Esophagus squamous epithelium (tissue), 5 donors: ENCODE measurements at regions not wholly inside any gene's neighbourhood (a gene's known extent, or its start where the extent isn't known, plus 50 kb on each side); places are given as distances from the start of the nearest gene placed in this dataset.
A peak's percentile ranks its signal among the peaks of the same experiment; 100 is the strongest.

Experiments used
- DNase-seq: peaks from one replicate; lab custom pipeline; 2025; lab: John Stamatoyannopoulos, UW
- H3K27ac ChIP-seq, 4 donors: fragments of 200-600 bp; sonication (generic); one replicate each; pipeline ENCODE4 v1.5.1; 2016 to 2019; ENCODE audit warnings: mild to moderate bottlenecking in 1 of 4
- H3K27me3 ChIP-seq, 4 donors: fragments of 200-600 bp; sonication (generic); 1 replicate in 3 of 4; 2 replicates in 1 of 4; pipeline versions ENCODE4 v1.5.1 to v1.6.0; 2017 to 2021; ENCODE audit warnings: antibody characterized with exemption in 1 of 4
- H3K36me3 ChIP-seq, 3 donors: fragments of 200-600 bp; sonication (generic); one replicate each; pipeline ENCODE4 v1.5.1; 2016 to 2019
- H3K4me1 ChIP-seq, 3 donors: fragments of 200-600 bp; sonication (generic); one replicate each; pipeline ENCODE4 v1.5.1; 2017 to 2019
- H3K4me3 ChIP-seq, 4 donors: fragments of 200-600 bp; sonication (generic); 1 replicate in 3 of 4; 2 replicates in 1 of 4; pipeline ENCODE4 v1.5.1; 2016 to 2019; ENCODE audit warnings: mild to moderate bottlenecking in 2 of 4, moderate library complexity in 1 of 4
- H3K9me3 ChIP-seq, 3 donors: fragments of 200-600 bp; sonication (generic); one replicate each; pipeline ENCODE4 v1.5.1; 2016 to 2019
- CTCF ChIP-seq, 6 experiments: fragments of 450-650 bp in 4 of 6; fragments of 200-600 bp in 2 of 6; sonication (generic) in 2 of 6; IDR thresholded peaks; one replicate each; pipeline ENCODE4 v1.5.1; 2016 to 2019; ENCODE audit warnings: antibody characterized with exemption in 6 of 6, mild to moderate bottlenecking in 4 of 6, moderate library complexity in 4 of 6
- POLR2A ChIP-seq, 4 donors: fragments of 450-650 bp; IDR thresholded peaks; one replicate each; pipeline ENCODE4 v1.6.1; 2017; ENCODE audit warnings: antibody characterized with exemption in 4 of 4, mild to moderate bottlenecking in 4 of 4, moderate library complexity in 3 of 4
- WGBS, 2 donors: methylation state at CpG; one replicate each; pipeline ENCODE4 v1.1.5; 2018; 5-methylcytosine and 5-hydroxymethylcytosine counted together
- intact Hi-C: fragments of 100-400 bp; cut with DNase I; formaldehyde crosslinking; loops from one replicate; pipeline ENCODE4 v1.15.0; 2022
- donor health status: DM: yes; HTN: yes; CAD: no.

DNA sequence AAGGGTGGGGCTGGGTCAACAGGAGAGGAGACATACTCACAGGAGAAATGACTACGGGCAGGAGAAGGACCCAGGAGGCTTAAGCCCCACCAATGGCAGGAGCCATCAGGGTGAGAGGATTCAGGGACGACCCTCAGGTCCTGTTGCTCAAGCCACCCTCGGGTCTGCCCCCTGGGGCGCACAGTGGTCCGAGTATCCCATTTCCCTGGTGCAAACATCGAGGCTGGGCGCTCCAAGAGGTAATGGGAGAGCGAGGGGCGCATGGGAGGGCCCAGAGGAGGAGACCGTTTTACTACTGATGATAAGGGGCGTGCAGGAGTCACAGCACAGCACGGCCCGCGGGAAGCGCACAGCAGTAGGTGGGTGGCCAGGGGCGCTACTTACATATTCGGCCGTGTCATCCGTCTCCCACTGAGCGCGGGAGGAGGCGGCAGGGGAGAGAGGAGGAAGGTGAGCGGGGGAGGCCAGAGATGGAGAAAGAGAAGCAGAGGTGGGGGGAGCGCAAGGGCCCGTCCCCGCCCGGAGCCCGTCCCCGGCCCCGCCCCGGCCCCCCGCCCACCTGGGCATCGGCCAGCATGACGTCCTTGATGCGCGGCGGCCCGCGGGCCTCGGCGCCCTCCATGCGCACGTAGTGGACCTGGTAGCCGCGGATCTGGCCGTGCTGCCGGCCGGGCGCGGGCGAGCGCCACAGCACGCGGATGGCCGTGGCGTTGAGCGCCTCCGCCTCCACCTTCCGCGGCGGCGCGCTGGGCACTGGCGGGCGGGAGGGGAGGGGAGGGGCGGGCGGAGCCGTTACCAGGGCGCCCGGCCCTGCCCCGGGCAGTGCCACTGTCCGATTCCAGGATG lies 111.5 kb downstream of the PTPRS start:
- peak overlapping the region; percentile 8 to 51 (median 24) for H3K4me3 ChIP-seq
- TF ChIP-seq CTCF (IDR thresholded peaks at IDR 0.05): no peak
- TF ChIP-seq POLR2A (IDR thresholded peaks at IDR 0.05): no peak
- WGBS, 2 donors: 55 to 56% methylated on average over 22 to 24 of the region's 72 CpGs

GRCh38 chr19:5228490-5228889 lies 112.1 kb downstream of the PTPRS start:
- Histone ChIP-seq H3K27me3 (peaks cover 0 to 7% (median 0%) of the 10 kb centered on the region in 4 donors), H3K4me3 (no peak overlapping the region), H3K9me3 (no peaks in the 10 kb centered on the region), H3K4me1 (peaks cover 0 to 13% (median 0%) of the 10 kb centered on the region in 3 donors), H3K36me3 (peaks cover 0 to 56% (median 0%) of the 10 kb centered on the region in 3 donors), H3K27ac (no peak overlapping the region)
- DNase-seq: no peak
- 86 to 100% methylated on average over 3 to 5 of the region's 6 CpGs for WGBS, 2 donors
- intact Hi-C loops: no loop called here
- no peak for TF ChIP-seq CTCF (IDR thresholded peaks at IDR 0.05)
- no peak for TF ChIP-seq POLR2A (IDR thresholded peaks at IDR 0.05)

More for the DNA sequence above, 111.5 kb downstream of the PTPRS start:
- Histone ChIP-seq H3K27ac (no peak overlapping the region), H3K36me3 (peaks cover 0 to 52% (median 0%) of the 10 kb centered on the region in 3 donors), H3K4me1 (peaks cover 0 to 13% (median 0%) of the 10 kb centered on the region in 3 donors), H3K9me3 (no peaks in the 10 kb centered on the region), H3K27me3 (peaks cover 0 to 7% (median 0%) of the 10 kb centered on the region in 4 donors)
- intact Hi-C loops: no loop called here
- no peak for DNase-seq

- Histone ChIP-seq H3K4me3 (no peak overlapping the region), H3K36me3 (peaks cover 0 to 66% (median 6%) of the 10 kb centered on the region in 3 donors), H3K9me3 (no peaks in the 10 kb centered on the region), H3K4me1 (peaks cover 0 to 13% (median 0%) of the 10 kb centered on the region in 3 donors), H3K27ac (no peak overlapping the region), H3K27me3 (peaks cover 0 to 7% (median 0%) of the 10 kb centered on the region in 4 donors)
- intact Hi-C loops: no loop called here
- TF ChIP-seq POLR2A (IDR thresholded peaks at IDR 0.05) (no peak), CTCF (IDR thresholded peaks at IDR 0.05) (peak in 5 of 6 experiments; percentile 23 to 47 (median 37))
- DNase-seq: no peak
- 62 to 63% methylated on average over 5 to 10 of the region's 28 CpGs for WGBS, 2 donors
Observed at GRCh38 chr19:5225486-5226345, 114.9 kb downstream of the PTPRS start.

- Histone ChIP-seq H3K9me3 (no peaks in the 10 kb centered on the region), H3K36me3 (peaks cover 0 to 68% (median 16%) of the 10 kb centered on the region in 3 donors), H3K4me3 (no peak overlapping the region), H3K27me3 (peaks cover 0 to 6% (median 0%) of the 10 kb centered on the region in 4 donors), H3K4me1 (peaks cover 0 to 6% (median 0%) of the 10 kb centered on the region in 3 donors), H3K27ac (no peak overlapping the region)
- WGBS, 2 donors: 86 to 100% methylated on average over 5 to 6 of the region's 6 CpGs
- intact Hi-C loops: no loop called here
- no peak for TF ChIP-seq POLR2A (IDR thresholded peaks at IDR 0.05)
- no peak for TF ChIP-seq CTCF (IDR thresholded peaks at IDR 0.05)
- no peak for DNase-seq
Observed at GRCh38 chr19:5224480-5224879, 116.1 kb downstream of the PTPRS start.
